Panc1 (cell line): ENCODE measurements at regions not wholly inside any gene's neighbourhood (a gene's known extent, or its start where the extent isn't known, plus 50 kb on each side); places are given as distances from the start of the nearest gene placed in this dataset.

Experiments used
- POLR2AphosphoS5 ChIP-seq: IDR thresholded peaks from 2 replicates; pipeline ENCODE4 v1.6.1; 2012; ENCODE audit warnings: mild to moderate bottlenecking, low read depth, low read length, moderate library complexity
- SIN3A ChIP-seq: IDR thresholded peaks from 2 replicates; pipeline ENCODE4 v1.6.1; 2012; ENCODE audit warnings: low read depth, mild to moderate bottlenecking, low read length, moderate library complexity, borderline replicate concordance; ENCODE audit not compliant: insufficient read depth
- TF ChIP-seq, protein P1 (sequence below): fragments of 450-650 bp; IDR thresholded peaks from 2 replicates; pipeline ENCODE4 v1.5.1; 2017; ENCODE audit warnings: mild to moderate bottlenecking
- TF ChIP-seq, protein P2 (sequence below), 2 experiments: IDR thresholded peaks; 2 replicates each; pipeline ENCODE4 v1.6.1; 2011 to 2012; ENCODE audit warnings: low read depth in 2 of 2, control low read depth in 1 of 2, low read length in 1 of 2, mild to moderate bottlenecking in 1 of 2, moderate library complexity in 1 of 2; ENCODE audit not compliant: insufficient read depth in 1 of 2

DNA sequence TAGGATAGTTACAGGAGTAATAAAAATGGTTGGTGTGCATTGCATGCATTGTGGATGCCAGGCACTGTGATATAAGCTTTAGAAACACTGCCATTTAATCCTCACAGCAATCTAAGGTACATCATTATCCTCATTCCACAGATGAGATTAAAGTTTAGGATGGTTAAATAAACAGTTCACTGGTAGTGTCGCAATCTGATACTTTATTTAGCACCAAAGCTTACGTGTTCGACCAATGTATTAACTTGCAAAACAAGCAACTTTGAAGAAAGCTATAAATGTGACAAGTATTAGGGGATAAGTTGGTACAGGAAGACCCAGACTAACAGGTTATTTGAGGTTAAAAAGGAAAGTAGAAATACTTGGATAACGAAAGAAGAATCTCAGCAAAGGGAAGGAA lies 150.5 kb upstream of the ZNF385D start:
- no peak for TF ChIP-seq SIN3A
- TF ChIP-seq, protein P1, sequence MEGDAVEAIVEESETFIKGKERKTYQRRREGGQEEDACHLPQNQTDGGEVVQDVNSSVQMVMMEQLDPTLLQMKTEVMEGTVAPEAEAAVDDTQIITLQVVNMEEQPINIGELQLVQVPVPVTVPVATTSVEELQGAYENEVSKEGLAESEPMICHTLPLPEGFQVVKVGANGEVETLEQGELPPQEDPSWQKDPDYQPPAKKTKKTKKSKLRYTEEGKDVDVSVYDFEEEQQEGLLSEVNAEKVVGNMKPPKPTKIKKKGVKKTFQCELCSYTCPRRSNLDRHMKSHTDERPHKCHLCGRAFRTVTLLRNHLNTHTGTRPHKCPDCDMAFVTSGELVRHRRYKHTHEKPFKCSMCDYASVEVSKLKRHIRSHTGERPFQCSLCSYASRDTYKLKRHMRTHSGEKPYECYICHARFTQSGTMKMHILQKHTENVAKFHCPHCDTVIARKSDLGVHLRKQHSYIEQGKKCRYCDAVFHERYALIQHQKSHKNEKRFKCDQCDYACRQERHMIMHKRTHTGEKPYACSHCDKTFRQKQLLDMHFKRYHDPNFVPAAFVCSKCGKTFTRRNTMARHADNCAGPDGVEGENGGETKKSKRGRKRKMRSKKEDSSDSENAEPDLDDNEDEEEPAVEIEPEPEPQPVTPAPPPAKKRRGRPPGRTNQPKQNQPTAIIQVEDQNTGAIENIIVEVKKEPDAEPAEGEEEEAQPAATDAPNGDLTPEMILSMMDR = no peak
- no peak for TF ChIP-seq POLR2AphosphoS5
- TF ChIP-seq, protein P2, sequence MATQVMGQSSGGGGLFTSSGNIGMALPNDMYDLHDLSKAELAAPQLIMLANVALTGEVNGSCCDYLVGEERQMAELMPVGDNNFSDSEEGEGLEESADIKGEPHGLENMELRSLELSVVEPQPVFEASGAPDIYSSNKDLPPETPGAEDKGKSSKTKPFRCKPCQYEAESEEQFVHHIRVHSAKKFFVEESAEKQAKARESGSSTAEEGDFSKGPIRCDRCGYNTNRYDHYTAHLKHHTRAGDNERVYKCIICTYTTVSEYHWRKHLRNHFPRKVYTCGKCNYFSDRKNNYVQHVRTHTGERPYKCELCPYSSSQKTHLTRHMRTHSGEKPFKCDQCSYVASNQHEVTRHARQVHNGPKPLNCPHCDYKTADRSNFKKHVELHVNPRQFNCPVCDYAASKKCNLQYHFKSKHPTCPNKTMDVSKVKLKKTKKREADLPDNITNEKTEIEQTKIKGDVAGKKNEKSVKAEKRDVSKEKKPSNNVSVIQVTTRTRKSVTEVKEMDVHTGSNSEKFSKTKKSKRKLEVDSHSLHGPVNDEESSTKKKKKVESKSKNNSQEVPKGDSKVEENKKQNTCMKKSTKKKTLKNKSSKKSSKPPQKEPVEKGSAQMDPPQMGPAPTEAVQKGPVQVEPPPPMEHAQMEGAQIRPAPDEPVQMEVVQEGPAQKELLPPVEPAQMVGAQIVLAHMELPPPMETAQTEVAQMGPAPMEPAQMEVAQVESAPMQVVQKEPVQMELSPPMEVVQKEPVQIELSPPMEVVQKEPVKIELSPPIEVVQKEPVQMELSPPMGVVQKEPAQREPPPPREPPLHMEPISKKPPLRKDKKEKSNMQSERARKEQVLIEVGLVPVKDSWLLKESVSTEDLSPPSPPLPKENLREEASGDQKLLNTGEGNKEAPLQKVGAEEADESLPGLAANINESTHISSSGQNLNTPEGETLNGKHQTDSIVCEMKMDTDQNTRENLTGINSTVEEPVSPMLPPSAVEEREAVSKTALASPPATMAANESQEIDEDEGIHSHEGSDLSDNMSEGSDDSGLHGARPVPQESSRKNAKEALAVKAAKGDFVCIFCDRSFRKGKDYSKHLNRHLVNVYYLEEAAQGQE (IDR thresholded peaks at IDR 0.05; ENCODE audit: insufficient read depth in 1 of 2, low read depth in 2 of 2, low read length in 1 of 2) = no peak
